ENCODE measurements at regions not wholly inside any gene's neighbourhood (a gene's known extent, or its start where the extent isn't known, plus 50 kb on each side); places are given as distances from the start of the nearest gene placed in this dataset.

GRCh38 chr16:72311426-72311825, 139.5 kb upstream of the PMFBP1 start:
- DNase-seq = no peak

- DNase-seq = no peak
Observed at GRCh38 chr16:72309001-72309400, 137.0 kb upstream of the PMFBP1 start.

- DNase-seq = no peak
Observed at GRCh38 chr16:72308396-72308795, 136.4 kb upstream of the PMFBP1 start.

GRCh38 chr16:72302332-72302731, 130.4 kb upstream of the PMFBP1 start:
- DNase-seq = no peak

- no peak for DNase-seq
Observed at GRCh38 chr16:72301523-72302236, 129.7 kb upstream of the PMFBP1 start.

GRCh38 chr16:72300892-72301291, 128.9 kb upstream of the PMFBP1 start:
- no peak for DNase-seq

GRCh38 chr16:72299684-72300243, 127.8 kb upstream of the PMFBP1 start:
- no peak for DNase-seq

- DNase-seq = no peak
Observed at GRCh38 chr16:72298961-72299360, 127.0 kb upstream of the PMFBP1 start.

GRCh38 chr16:72295914-72296313, 124.0 kb upstream of the PMFBP1 start:
- no peak for DNase-seq

GRCh38 chr16:72291531-72291981, 119.6 kb upstream of the PMFBP1 start:
- no peak for DNase-seq

GRCh38 chr16:72291121-72291520, 119.2 kb upstream of the PMFBP1 start:
- DNase-seq = no peak

- no peak for DNase-seq
Observed at GRCh38 chr16:72287649-72288048, 115.7 kb upstream of the PMFBP1 start.

- no peak for DNase-seq
Observed at GRCh38 chr16:72286936-72287620, 115.1 kb upstream of the PMFBP1 start.

GRCh38 chr16:72285728-72286127, 113.8 kb upstream of the PMFBP1 start:
- no peak for DNase-seq

GRCh38 chr16:72285324-72285723, 113.4 kb upstream of the PMFBP1 start:
- DNase-seq = no peak

- no peak for DNase-seq
Observed at GRCh38 chr16:72284042-72284789, 112.3 kb upstream of the PMFBP1 start.

GRCh38 chr16:72282362-72282761, 110.4 kb upstream of the PMFBP1 start:
- DNase-seq = no peak

- no peak for DNase-seq
Observed at GRCh38 chr16:72278301-72278700, 106.3 kb upstream of the PMFBP1 start.

- no peak for DNase-seq
Observed at GRCh38 chr16:72277749-72278148, 105.8 kb upstream of the PMFBP1 start.

- no peak for DNase-seq
Observed at GRCh38 chr16:72271699-72272240, 99.8 kb upstream of the PMFBP1 start.

- DNase-seq = no peak
Observed at GRCh38 chr16:72270531-72270930, 98.6 kb upstream of the PMFBP1 start.

GRCh38 chr16:72266836-72267235, 94.9 kb upstream of the PMFBP1 start:
- DNase-seq = no peak

- no peak for DNase-seq
Observed at GRCh38 chr16:72264771-72265170, 92.8 kb upstream of the PMFBP1 start.
